Liver (tissue), 8 donors: ENCODE measurements at regions not wholly inside any gene's neighbourhood (a gene's known extent, or its start where the extent isn't known, plus 50 kb on each side); places are given as distances from the start of the nearest gene placed in this dataset.

Experiments
- DNase-seq: peaks from one replicate; pipeline ENCODE4 v3.0.0-alpha.2; 2017; ENCODE audit warnings: low spot score
- H3K27ac ChIP-seq, 2 donors: one replicate each; pipeline ENCODE4 v1.7.0; 2013; ENCODE audit warnings: inconsistent platforms in 2 of 2, low read length in 2 of 2, control low read depth in 1 of 2, low read depth in 1 of 2, mild to moderate bottlenecking in 1 of 2
- H3K27me3 ChIP-seq, 4 donors: one replicate each; pipeline versions ENCODE4 v1.6.1 to v1.7.0; 2013; ENCODE audit warnings: low read length in 3 of 4, inconsistent platforms in 1 of 4, mild to moderate bottlenecking in 1 of 4, moderate library complexity in 1 of 4; ENCODE audit not compliant: control insufficient read depth in 4 of 4, insufficient read depth in 4 of 4
- H3K36me3 ChIP-seq, 4 donors: one replicate each; pipeline versions ENCODE4 v1.6.1 to v1.7.0; 2013; ENCODE audit warnings: low read length in 3 of 4, mild to moderate bottlenecking in 3 of 4, low read depth in 1 of 4, moderate library complexity in 1 of 4; ENCODE audit not compliant: control insufficient read depth in 4 of 4, insufficient read depth in 3 of 4
- H3K4me1 ChIP-seq, 4 donors: one replicate each; pipeline versions ENCODE4 v1.6.1 to v1.7.0; 2013; ENCODE audit warnings: low read length in 3 of 4, mild to moderate bottlenecking in 3 of 4, moderate library complexity in 1 of 4; ENCODE audit not compliant: control insufficient read depth in 4 of 4, insufficient read depth in 4 of 4
- H3K4me3 ChIP-seq, 3 donors: one replicate each; pipeline versions ENCODE4 v1.6.1 to v1.7.0; 2013; ENCODE audit warnings: low read length in 3 of 3, control low read depth in 1 of 3, low read depth in 1 of 3, mild to moderate bottlenecking in 1 of 3
- H3K9ac ChIP-seq, 2 donors: one replicate each; pipeline ENCODE4 v1.7.0; 2013; ENCODE audit warnings: low read length in 2 of 2, mild to moderate bottlenecking in 2 of 2, moderate library complexity in 2 of 2, control low read depth in 1 of 2, low read depth in 1 of 2
- H3K9me3 ChIP-seq, 4 donors: one replicate each; pipeline versions ENCODE4 v1.6.1 to v1.7.0; 2013; ENCODE audit warnings: low read length in 3 of 4; ENCODE audit not compliant: control insufficient read depth in 4 of 4
- ATF3 ChIP-seq: IDR thresholded peaks from 2 replicates; pipeline ENCODE4 v1.6.1; 2016; ENCODE audit warnings: antibody characterized with exemption
- CTCF ChIP-seq: fragments of 150-350 bp; IDR thresholded peaks from 2 replicates; pipeline ENCODE4 v1.5.1; 2017; ENCODE audit warnings: improper control_type of control experiment, low read depth, low read length; ENCODE audit not compliant: missing input control
- EGR1 ChIP-seq, 2 donors: IDR thresholded peaks; 2 replicates each; pipeline ENCODE4 v1.6.1; 2016 to 2018; ENCODE audit warnings: antibody characterized with exemption in 2 of 2, low read depth in 2 of 2
- FOXA1 ChIP-seq: IDR thresholded peaks from 2 replicates; pipeline ENCODE4 v1.6.1; 2016; ENCODE audit warnings: antibody characterized with exemption
- FOXA2 ChIP-seq: IDR thresholded peaks from 2 replicates; pipeline ENCODE4 v1.6.1; 2016; ENCODE audit warnings: antibody characterized with exemption
- GABPA ChIP-seq, 2 donors: IDR thresholded peaks in 1 of 2; conservative IDR thresholded peaks in 1 of 2; 2 replicates each; pipeline ENCODE4 v1.6.1; 2016; ENCODE audit warnings: antibody characterized with exemption in 2 of 2, mild to moderate bottlenecking in 1 of 2, moderate library complexity in 1 of 2
- HNF4A ChIP-seq, 2 donors: conservative IDR thresholded peaks; 2 replicates each; pipeline ENCODE4 v1.6.1; 2016; ENCODE audit warnings: antibody characterized with exemption in 2 of 2, mild to moderate bottlenecking in 2 of 2
- HNF4G ChIP-seq: IDR thresholded peaks from 2 replicates; pipeline ENCODE4 v1.6.1; 2016; ENCODE audit warnings: antibody characterized with exemption
- JUND ChIP-seq, 2 donors: IDR thresholded peaks; 2 replicates each; pipeline ENCODE4 v1.6.1; 2016; ENCODE audit warnings: antibody characterized with exemption in 2 of 2
- MAX ChIP-seq: IDR thresholded peaks from 2 replicates; pipeline ENCODE4 v1.6.1; 2016; ENCODE audit warnings: antibody characterized with exemption
- NR2F2 ChIP-seq: IDR thresholded peaks from 2 replicates; pipeline ENCODE4 v1.6.1; 2016; ENCODE audit warnings: antibody characterized with exemption
- RAD21 ChIP-seq, 2 donors: IDR thresholded peaks; 2 replicates each; pipeline ENCODE4 v1.6.1; 2016; ENCODE audit warnings: antibody characterized with exemption in 2 of 2, mild to moderate bottlenecking in 2 of 2
- REST ChIP-seq: IDR thresholded peaks from 2 replicates; pipeline ENCODE4 v1.6.1; 2016; ENCODE audit warnings: antibody characterized with exemption, mild to moderate bottlenecking
- RXRA ChIP-seq, 2 donors: IDR thresholded peaks; 2 replicates each; pipeline ENCODE4 v1.6.1; 2017 to 2018; ENCODE audit warnings: antibody characterized with exemption in 2 of 2, mild to moderate bottlenecking in 1 of 2
- SP1 ChIP-seq: IDR thresholded peaks from 2 replicates; pipeline ENCODE4 v1.6.1; 2018; ENCODE audit warnings: antibody characterized with exemption, mild to moderate bottlenecking
- TAF1 ChIP-seq: conservative IDR thresholded peaks from 2 replicates; pipeline ENCODE4 v1.6.1; 2016; ENCODE audit warnings: antibody characterized with exemption, mild to moderate bottlenecking
- YY1 ChIP-seq: IDR thresholded peaks from 2 replicates; pipeline ENCODE4 v1.6.1; 2016; ENCODE audit warnings: antibody characterized with exemption, mild to moderate bottlenecking
- ZBTB33 ChIP-seq: IDR thresholded peaks from 2 replicates; pipeline ENCODE4 v1.6.1; 2016; ENCODE audit warnings: antibody characterized with exemption
- WGBS: extraction: QIAGEN DNeasy Blood & Tissue Kit; methylation state at CpG from one replicate; pipeline ENCODE4 v1.1.7; 2013; 5-methylcytosine and 5-hydroxymethylcytosine counted together
- donor health status: healthy.
- donor health status: healthy.
- donor health status: healthy.
- donor health status: healthy.
- donor health status: healthy.

GRCh38 chr14:97233319-97233985 lies 436.3 kb downstream of the VRK1 start:
- Histone ChIP-seq H3K4me1 (no peaks in the 10 kb centered on the region), H3K9ac (no peak overlapping the region), H3K36me3 (no peaks in the 10 kb centered on the region), H3K9me3 (peaks cover 0 to 2% (median 0%) of the 10 kb centered on the region in 4 donors), H3K4me3 (no peak overlapping the region), H3K27me3 (peaks cover 0 to 19% (median 4%) of the 10 kb centered on the region in 4 donors), H3K27ac (no peak overlapping the region)
- DNase-seq: no peak
- TF ChIP-seq GABPA (IDR thresholded peaks at IDR 0.05 in 1 of 2, conservative IDR thresholded peaks at IDR 0.05 in 1 of 2) (no peak), FOXA1 (no peak), MAX (no peak)
- 78% methylated on average over 9 of the region's 9 CpGs for WGBS

GRCh38 chr14:97246648-97247047 lies 449.5 kb downstream of the VRK1 start:
- Histone ChIP-seq H3K9ac (no peak overlapping the region), H3K27me3 (peaks cover 0 to 9% (median 6%) of the 10 kb centered on the region in 4 donors), H3K9me3 (no peaks in the 10 kb centered on the region), H3K4me3 (no peak overlapping the region), H3K27ac (no peak overlapping the region), H3K36me3 (no peaks in the 10 kb centered on the region), H3K4me1 (no peaks in the 10 kb centered on the region)
- TF ChIP-seq NR2F2: no peak
- TF ChIP-seq RXRA (IDR thresholded peaks at IDR 0.05): no peak
- no peak for TF ChIP-seq EGR1 (IDR thresholded peaks at IDR 0.05; ENCODE audit: low read depth in 2 of 2)
- no peak for TF ChIP-seq REST
- no peak for TF ChIP-seq FOXA1
- TF ChIP-seq CTCF: no peak
- TF ChIP-seq ZBTB33: no peak
- no peak for TF ChIP-seq TAF1
- TF ChIP-seq MAX: no peak
- TF ChIP-seq ATF3: no peak
- no peak for TF ChIP-seq JUND (IDR thresholded peaks at IDR 0.05)
- TF ChIP-seq YY1: no peak
- no peak for TF ChIP-seq GABPA (IDR thresholded peaks at IDR 0.05 in 1 of 2, conservative IDR thresholded peaks at IDR 0.05 in 1 of 2)
- no peak for TF ChIP-seq RAD21 (IDR thresholded peaks at IDR 0.05)
- TF ChIP-seq HNF4A (conservative IDR thresholded peaks at IDR 0.05): no peak
- no peak for TF ChIP-seq SP1
- no peak for TF ChIP-seq FOXA2
- TF ChIP-seq HNF4G: no peak
- DNase-seq: no peak
- 89% methylated on average over 7 of the region's 7 CpGs for WGBS
